HL-60 (cell line): ENCODE measurements at regions not wholly inside any gene's neighbourhood (a gene's known extent, or its start where the extent isn't known, plus 50 kb on each side); places are given as distances from the start of the nearest gene placed in this dataset.

Experiments used
- DNase-seq, 2 experiments: peaks; one replicate each; pipeline ENCODE4 v3.0.0-alpha.2; 2010 to 2020; ENCODE audit warnings: low read depth in 1 of 2, low spot score in 1 of 2
- H3K27ac ChIP-seq: fragments of 250-450 bp; sonication (Bioruptor Pico); replicated peaks from 2 replicates; pipeline ENCODE4 v1.5.1; 2020; ENCODE audit warnings: mild to moderate bottlenecking, moderate library complexity
- H3K27me3 ChIP-seq: fragments of 250-450 bp; sonication (Bioruptor Pico); 2 replicates; pipeline ENCODE4 v1.5.1; 2021; ENCODE audit warnings: mild to moderate bottlenecking, moderate library complexity; ENCODE audit not compliant: insufficient read depth, poor library complexity, severe bottlenecking
- H3K4me3 ChIP-seq: replicated peaks from 2 replicates; pipeline ENCODE4 v1.5.1; 2011; ENCODE audit warnings: mild to moderate bottlenecking, control low read depth, low read length; ENCODE audit not compliant: insufficient read depth
- GABPA ChIP-seq: IDR thresholded peaks from 2 replicates; pipeline ENCODE4 v1.6.1; 2012; ENCODE audit warnings: low read depth
- POLR2AphosphoS5 ChIP-seq: IDR thresholded peaks from 2 replicates; pipeline ENCODE4 v1.6.1; 2012; ENCODE audit warnings: low read depth
- REST ChIP-seq: IDR thresholded peaks from 2 replicates; pipeline ENCODE4 v1.6.1; 2012; ENCODE audit warnings: low read depth; ENCODE audit not compliant: insufficient replicate concordance
- SPI1 ChIP-seq: IDR thresholded peaks from 2 replicates; pipeline ENCODE4 v1.6.1; 2012; ENCODE audit warnings: low read depth, mild to moderate bottlenecking, borderline replicate concordance
- TF ChIP-seq, protein P1 (sequence below): IDR thresholded peaks from one replicate; pipeline ENCODE4 v1.5.1; 2011; ENCODE audit warnings: low read length, control low read depth, inconsistent platforms; ENCODE audit not compliant: insufficient read depth

GRCh38 chr18:56267334-56267733 is 371.1 kb downstream of the TXNL1 start:
- no peak overlapping the region for H3K27ac ChIP-seq
- DNase-seq, result no peak
- H3K27me3 ChIP-seq, result no peaks in the 10 kb centered on the region
- TF ChIP-seq SPI1 (no peak), POLR2AphosphoS5 (no peak), REST (no peak), GABPA (no peak)
- TF ChIP-seq, protein P1, sequence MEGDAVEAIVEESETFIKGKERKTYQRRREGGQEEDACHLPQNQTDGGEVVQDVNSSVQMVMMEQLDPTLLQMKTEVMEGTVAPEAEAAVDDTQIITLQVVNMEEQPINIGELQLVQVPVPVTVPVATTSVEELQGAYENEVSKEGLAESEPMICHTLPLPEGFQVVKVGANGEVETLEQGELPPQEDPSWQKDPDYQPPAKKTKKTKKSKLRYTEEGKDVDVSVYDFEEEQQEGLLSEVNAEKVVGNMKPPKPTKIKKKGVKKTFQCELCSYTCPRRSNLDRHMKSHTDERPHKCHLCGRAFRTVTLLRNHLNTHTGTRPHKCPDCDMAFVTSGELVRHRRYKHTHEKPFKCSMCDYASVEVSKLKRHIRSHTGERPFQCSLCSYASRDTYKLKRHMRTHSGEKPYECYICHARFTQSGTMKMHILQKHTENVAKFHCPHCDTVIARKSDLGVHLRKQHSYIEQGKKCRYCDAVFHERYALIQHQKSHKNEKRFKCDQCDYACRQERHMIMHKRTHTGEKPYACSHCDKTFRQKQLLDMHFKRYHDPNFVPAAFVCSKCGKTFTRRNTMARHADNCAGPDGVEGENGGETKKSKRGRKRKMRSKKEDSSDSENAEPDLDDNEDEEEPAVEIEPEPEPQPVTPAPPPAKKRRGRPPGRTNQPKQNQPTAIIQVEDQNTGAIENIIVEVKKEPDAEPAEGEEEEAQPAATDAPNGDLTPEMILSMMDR, result no peak
- H3K4me3 ChIP-seq, result no peak overlapping the region

DNA sequence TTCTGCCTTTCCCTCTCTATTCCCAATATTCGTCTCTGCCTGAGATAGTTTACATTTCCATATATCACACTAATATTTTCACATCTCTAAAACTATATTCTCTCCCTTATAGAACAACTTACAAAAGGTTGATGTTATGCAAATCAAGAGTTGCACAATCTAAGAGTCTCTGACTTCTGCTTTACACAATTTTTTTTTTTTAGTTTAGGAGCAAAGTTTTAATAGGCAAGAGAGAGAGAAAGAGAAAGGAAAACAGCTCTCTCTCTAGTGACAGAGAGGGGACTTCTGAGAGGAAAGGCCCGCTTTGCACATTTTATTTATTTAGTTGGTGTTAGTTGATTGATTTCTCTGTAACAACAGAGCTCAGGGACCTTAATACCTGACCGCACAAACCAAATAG is 380.2 kb downstream of the TXNL1 start:
- peak; percentile 8 to 18 for DNase-seq
- H3K27me3 ChIP-seq, result no peaks in the 10 kb centered on the region
- H3K4me3 ChIP-seq, result no peak overlapping the region
- no peak for TF ChIP-seq POLR2AphosphoS5
- TF ChIP-seq SPI1, result peak; percentile 93
- H3K27ac ChIP-seq, result no peak overlapping the region

DNA sequence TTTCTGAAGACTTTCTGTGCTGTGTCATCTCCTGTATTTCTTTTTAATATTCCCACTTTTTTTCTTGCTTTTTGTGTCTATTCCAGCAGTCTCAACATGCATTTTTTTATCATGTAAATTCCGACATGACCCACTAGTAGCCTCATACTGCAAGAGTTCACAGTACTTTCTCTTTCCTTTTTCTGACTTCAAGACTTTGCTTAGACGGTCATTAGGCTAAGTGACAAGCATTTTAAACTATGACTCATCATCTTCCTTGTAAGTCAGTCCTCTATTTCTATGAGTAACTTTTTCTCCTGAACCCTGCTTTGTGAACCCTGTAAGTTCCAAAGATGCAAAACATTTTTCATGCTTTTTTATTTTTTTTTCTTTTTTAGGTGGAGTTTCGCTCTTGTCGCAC is 381.2 kb downstream of the TXNL1 start:
- Histone ChIP-seq H3K27ac (no peak overlapping the region), H3K27me3 (no peaks in the 10 kb centered on the region), H3K4me3 (no peak overlapping the region)
- TF ChIP-seq, protein P1, result no peak
- TF ChIP-seq GABPA, result no peak
- TF ChIP-seq REST, result no peak
- peak in 1 of 2 experiments; percentile 14 for DNase-seq

GRCh38 chr18:56256659-56257058 is 381.7 kb downstream of the TXNL1 start:
- H3K27me3 ChIP-seq, result no peaks in the 10 kb centered on the region
- H3K27ac ChIP-seq, result no peak overlapping the region
- TF ChIP-seq GABPA (no peak), REST (no peak), SPI1 (no peak), POLR2AphosphoS5 (no peak)
- TF ChIP-seq, protein P1, result no peak
- no peak for DNase-seq
- H3K4me3 ChIP-seq, result no peak overlapping the region
